HEK293 (cell line): ENCODE measurements at regions not wholly inside any gene's neighbourhood (a gene's known extent, or its start where the extent isn't known, plus 50 kb on each side); places are given as distances from the start of the nearest gene placed in this dataset.

ENCODE experiments used
- SALL2 ChIP-seq: fragments of 450-650 bp; formaldehyde crosslinking; IDR thresholded peaks from 2 replicates; pipeline ENCODE4 v1.5.0; 2017; ENCODE audit warnings: missing biosample characterization, mild to moderate bottlenecking, missing genetic modification characterization, borderline replicate concordance
- SP2 ChIP-seq: fragments of 450-650 bp; formaldehyde crosslinking; IDR thresholded peaks from 2 replicates; pipeline ENCODE4 v1.5.1; 2016; ENCODE audit warnings: missing biosample characterization, missing genetic modification characterization
- ZBTB20 ChIP-seq: fragments of 450-650 bp; formaldehyde crosslinking; IDR thresholded peaks from 2 replicates; pipeline ENCODE4 v1.5.1; 2016; ENCODE audit warnings: missing biosample characterization, missing genetic modification characterization
- ZNF10 ChIP-seq: fragments of 450-650 bp; formaldehyde crosslinking; IDR thresholded peaks from 2 replicates; pipeline ENCODE4 v1.5.1; 2017; ENCODE audit warnings: missing biosample characterization, missing genetic modification characterization
- ZNF157 ChIP-seq: fragments of 450-650 bp; formaldehyde crosslinking; IDR thresholded peaks from 2 replicates; pipeline ENCODE4 v1.5.1; 2016; ENCODE audit warnings: missing biosample characterization, missing genetic modification characterization
- ZNF214 ChIP-seq: fragments of 450-650 bp; formaldehyde crosslinking; IDR thresholded peaks from 2 replicates; pipeline ENCODE4 v1.5.1; 2017; ENCODE audit warnings: missing biosample characterization, mild to moderate bottlenecking, missing genetic modification characterization, borderline replicate concordance
- ZNF335 ChIP-seq: fragments of 450-650 bp; formaldehyde crosslinking; conservative IDR thresholded peaks from 2 replicates; pipeline ENCODE4 v1.5.1; 2016; ENCODE audit warnings: missing biosample characterization, missing genetic modification characterization
- ZNF501 ChIP-seq: fragments of 450-650 bp; formaldehyde crosslinking; IDR thresholded peaks from 2 replicates; pipeline ENCODE4 v1.5.1; 2016; ENCODE audit warnings: missing biosample characterization, missing genetic modification characterization
- ZNF626 ChIP-seq: fragments of 450-650 bp; sonication (Bioruptor Pico); formaldehyde crosslinking; IDR thresholded peaks from 2 replicates; pipeline ENCODE4 v1.5.1; 2018; ENCODE audit warnings: missing biosample characterization, missing genetic modification characterization, inconsistent platforms
- ZNF747 ChIP-seq: fragments of 450-650 bp; formaldehyde crosslinking; IDR thresholded peaks from 2 replicates; pipeline ENCODE4 v1.5.1; 2016; ENCODE audit warnings: missing biosample characterization, missing genetic modification characterization
- ZNF843 ChIP-seq: fragments of 450-650 bp; formaldehyde crosslinking; IDR thresholded peaks from 2 replicates; pipeline ENCODE4 v1.5.1; 2016; ENCODE audit warnings: missing biosample characterization, missing genetic modification characterization
- ZSCAN23 ChIP-seq: fragments of 450-650 bp; formaldehyde crosslinking; IDR thresholded peaks from 2 replicates; pipeline ENCODE4 v1.5.1; 2016; ENCODE audit warnings: missing biosample characterization, missing genetic modification characterization
- TF ChIP-seq, protein P1 (sequence below): fragments of 450-650 bp; formaldehyde crosslinking; IDR thresholded peaks from 2 replicates; pipeline ENCODE4 v1.5.1; 2016; ENCODE audit warnings: missing biosample characterization, missing genetic modification characterization
- TF ChIP-seq, protein P2 (sequence below): fragments of 450-650 bp; formaldehyde crosslinking; IDR thresholded peaks from 2 replicates; pipeline ENCODE4 v1.5.1; 2016; ENCODE audit warnings: missing biosample characterization, missing genetic modification characterization

DNA sequence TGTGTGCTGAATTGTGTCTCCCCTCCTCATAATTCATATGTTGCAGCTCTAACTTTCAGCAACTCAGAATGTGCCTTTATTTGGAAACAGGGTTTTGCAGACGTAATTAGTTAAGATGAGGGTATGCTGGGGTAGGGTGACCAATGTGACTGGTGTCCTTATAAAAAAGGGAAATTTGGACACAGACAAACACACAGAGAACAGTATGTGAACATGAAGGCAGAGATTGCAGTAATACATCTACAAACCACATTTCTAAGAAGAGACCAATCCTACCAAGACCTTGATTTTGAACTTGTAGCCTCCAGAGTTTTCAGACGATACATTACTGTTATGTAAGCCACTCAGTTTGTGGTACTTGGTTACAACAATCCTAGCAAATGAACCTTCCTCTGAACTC lies 817.8 kb downstream of the TUSC7 start:
- TF ChIP-seq ZNF10 (tag by site-specific recombination): no peak
- no peak for TF ChIP-seq ZSCAN23 (tag by site-specific recombination)
- TF ChIP-seq ZNF335: no peak
- no peak for TF ChIP-seq ZNF214 (tag by site-specific recombination)
- TF ChIP-seq, protein P1, sequence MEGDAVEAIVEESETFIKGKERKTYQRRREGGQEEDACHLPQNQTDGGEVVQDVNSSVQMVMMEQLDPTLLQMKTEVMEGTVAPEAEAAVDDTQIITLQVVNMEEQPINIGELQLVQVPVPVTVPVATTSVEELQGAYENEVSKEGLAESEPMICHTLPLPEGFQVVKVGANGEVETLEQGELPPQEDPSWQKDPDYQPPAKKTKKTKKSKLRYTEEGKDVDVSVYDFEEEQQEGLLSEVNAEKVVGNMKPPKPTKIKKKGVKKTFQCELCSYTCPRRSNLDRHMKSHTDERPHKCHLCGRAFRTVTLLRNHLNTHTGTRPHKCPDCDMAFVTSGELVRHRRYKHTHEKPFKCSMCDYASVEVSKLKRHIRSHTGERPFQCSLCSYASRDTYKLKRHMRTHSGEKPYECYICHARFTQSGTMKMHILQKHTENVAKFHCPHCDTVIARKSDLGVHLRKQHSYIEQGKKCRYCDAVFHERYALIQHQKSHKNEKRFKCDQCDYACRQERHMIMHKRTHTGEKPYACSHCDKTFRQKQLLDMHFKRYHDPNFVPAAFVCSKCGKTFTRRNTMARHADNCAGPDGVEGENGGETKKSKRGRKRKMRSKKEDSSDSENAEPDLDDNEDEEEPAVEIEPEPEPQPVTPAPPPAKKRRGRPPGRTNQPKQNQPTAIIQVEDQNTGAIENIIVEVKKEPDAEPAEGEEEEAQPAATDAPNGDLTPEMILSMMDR (tag by site-specific recombination): no peak
- no peak for TF ChIP-seq ZNF843
- TF ChIP-seq ZNF501: no peak
- TF ChIP-seq, protein P2, sequence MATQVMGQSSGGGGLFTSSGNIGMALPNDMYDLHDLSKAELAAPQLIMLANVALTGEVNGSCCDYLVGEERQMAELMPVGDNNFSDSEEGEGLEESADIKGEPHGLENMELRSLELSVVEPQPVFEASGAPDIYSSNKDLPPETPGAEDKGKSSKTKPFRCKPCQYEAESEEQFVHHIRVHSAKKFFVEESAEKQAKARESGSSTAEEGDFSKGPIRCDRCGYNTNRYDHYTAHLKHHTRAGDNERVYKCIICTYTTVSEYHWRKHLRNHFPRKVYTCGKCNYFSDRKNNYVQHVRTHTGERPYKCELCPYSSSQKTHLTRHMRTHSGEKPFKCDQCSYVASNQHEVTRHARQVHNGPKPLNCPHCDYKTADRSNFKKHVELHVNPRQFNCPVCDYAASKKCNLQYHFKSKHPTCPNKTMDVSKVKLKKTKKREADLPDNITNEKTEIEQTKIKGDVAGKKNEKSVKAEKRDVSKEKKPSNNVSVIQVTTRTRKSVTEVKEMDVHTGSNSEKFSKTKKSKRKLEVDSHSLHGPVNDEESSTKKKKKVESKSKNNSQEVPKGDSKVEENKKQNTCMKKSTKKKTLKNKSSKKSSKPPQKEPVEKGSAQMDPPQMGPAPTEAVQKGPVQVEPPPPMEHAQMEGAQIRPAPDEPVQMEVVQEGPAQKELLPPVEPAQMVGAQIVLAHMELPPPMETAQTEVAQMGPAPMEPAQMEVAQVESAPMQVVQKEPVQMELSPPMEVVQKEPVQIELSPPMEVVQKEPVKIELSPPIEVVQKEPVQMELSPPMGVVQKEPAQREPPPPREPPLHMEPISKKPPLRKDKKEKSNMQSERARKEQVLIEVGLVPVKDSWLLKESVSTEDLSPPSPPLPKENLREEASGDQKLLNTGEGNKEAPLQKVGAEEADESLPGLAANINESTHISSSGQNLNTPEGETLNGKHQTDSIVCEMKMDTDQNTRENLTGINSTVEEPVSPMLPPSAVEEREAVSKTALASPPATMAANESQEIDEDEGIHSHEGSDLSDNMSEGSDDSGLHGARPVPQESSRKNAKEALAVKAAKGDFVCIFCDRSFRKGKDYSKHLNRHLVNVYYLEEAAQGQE: no peak
- no peak for TF ChIP-seq SP2 (tag by site-specific recombination)
- TF ChIP-seq ZNF157 (tag by site-specific recombination): no peak
- TF ChIP-seq ZNF747 (tag by site-specific recombination): no peak
- no peak for TF ChIP-seq SALL2 (tag by site-specific recombination)
- no peak for TF ChIP-seq ZBTB20 (tag by site-specific recombination)
- no peak for TF ChIP-seq ZNF626
